HG02852 (cell line): ENCODE measurements at regions not wholly inside any gene's neighbourhood (a gene's known extent, or its start where the extent isn't known, plus 50 kb on each side); places are given as distances from the start of the nearest gene placed in this dataset.

Source experiments
- ATAC-seq: cut with Tn5 transposase; IDR thresholded peaks from one replicate; pipeline ENCODE4 v1.9.1; 2021; ENCODE audit warnings: mild to moderate bottlenecking, moderate library complexity; ENCODE audit not compliant: unreplicated experiment

DNA sequence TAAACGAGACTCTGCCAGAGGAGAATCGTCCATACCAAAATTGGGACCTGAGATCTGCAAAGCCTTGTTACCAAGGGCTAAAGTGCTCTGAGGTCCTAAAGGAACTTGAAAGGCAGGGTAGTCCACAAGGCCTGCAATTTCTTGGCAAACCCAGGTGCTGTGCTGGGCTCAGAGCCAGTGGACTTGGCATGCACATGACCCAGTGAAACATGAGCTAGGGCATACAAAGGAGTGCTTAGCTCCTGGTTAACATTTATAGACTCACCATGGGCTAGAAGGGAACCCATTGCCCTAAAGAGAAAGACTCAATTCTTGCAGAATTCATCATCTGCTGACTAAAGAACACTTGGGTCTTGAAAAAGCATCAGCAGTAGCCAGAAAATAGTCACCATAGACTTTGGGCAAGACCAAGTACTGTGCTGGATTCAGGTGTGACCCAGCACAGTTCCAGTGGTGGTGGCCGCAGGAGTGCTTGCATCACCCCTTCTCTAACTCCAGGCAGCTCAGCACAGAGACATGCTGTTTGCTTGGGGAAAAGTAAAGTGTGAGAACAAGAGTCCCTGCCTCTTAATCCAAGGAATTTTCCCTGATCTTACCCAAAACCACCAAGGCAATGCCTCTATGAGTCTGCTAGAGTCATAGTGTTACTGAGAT, 1069.4 kb upstream of the ADGRL2 start:
- no peak for ATAC-seq

DNA sequence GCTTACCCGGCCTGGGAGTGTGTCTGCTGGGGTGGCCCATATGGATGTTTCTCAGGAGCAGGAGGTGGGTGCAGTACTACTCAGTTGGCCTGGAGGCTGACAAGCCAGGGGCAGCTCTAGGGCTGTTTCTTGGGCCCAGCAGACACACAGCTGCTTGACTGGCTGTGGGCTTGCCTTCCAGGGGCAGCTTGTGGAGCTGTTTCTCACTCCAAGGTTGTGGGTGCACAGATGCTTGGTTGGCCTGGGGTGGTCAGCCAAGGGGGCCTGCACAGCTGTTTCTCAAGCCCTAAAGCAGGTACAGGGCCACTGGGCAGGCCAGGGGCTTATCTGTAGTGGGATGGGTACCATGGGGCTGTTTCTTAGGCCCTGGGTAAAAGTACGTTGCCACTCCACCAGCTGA, 1078.1 kb upstream of the ADGRL2 start:
- no peak for ATAC-seq

DNA sequence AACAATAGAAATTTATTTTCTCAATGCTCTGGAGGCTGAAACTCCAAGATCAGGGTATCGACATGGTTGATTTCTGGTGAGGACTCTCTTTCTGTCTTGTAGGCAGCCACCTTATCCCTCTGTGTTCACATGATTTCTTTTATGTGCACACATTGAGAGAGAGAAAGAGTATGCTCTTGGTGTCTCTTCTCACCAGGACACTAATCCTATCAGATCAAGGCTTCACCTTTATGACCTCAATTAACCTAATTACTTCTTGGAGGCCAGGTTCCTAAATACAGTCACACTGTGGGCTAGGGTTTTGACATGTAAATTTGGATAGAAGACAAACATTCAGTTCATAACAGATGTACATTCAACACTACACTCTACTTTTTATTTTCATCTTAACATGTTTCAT, 1094.2 kb upstream of the ADGRL2 start:
- no peak for ATAC-seq

DNA sequence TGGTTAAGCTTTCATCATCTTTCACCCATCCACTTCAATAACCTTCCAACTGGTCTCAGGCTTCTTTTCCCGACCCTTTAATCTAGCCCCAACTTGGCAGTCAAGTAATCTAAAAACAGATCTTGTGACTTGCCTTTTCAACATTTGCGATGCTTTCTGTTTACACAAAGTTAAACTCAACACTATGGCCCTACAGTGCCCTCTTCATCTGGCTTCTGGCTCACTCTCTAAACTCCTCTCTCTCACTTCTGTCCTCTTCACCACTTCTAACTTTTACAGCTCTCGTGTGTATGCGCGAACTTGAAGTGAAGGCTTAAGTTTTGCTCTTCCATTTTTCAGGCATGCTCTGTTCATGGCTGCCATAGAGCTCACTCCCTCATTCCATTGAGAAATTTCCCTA, 1122.3 kb upstream of the ADGRL2 start:
- no peak for ATAC-seq

DNA sequence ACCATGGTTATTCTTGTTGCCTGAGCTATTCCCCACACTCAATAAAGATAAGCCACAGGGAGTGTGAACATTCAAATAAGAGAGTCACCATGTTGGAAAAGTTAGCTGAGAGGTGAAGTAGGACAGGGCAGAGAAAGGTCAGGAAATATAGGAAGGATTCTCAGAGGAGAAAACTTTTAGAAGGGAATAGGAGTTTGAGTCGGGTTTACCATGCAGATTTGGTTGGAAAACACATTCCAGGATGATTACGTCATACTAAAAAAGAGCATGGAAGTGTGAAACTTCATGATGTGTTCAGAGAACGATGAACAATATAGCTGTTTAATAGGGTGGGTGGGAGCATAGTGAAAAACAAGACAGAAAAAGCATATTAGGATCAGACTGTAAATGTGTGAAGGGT, 1125.3 kb upstream of the ADGRL2 start:
- no peak for ATAC-seq

DNA sequence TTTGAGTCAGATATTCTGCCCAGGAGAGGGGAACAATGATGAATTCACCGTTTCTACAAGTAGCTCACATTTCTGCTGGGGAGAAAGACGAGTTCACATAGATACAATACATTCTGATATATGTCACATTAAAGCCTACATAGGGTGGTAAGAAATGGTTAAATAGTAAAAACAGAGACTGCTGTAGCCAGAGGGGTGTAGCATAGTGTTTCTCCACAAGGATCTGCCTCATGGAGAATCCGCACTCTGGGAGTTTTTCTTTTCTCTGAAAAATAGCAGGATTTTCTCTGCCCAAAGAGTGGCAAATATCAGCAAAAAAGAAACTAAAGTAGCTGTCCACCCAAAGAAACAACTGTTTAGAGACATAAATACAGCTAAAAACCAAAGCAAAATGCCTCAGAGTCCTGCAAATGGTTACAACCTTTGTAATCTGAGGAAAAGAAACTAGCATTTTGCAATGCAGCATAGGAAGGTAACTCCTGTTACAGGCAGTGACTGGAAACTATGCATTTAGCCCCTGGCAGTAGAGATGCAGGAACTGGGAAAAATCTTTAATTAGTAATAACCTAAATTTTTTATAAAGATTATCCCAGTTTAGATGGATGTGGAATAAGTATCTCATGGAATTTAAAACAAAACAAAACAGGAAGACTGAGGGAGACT, 1126.7 kb upstream of the ADGRL2 start:
- ATAC-seq = no peak

DNA sequence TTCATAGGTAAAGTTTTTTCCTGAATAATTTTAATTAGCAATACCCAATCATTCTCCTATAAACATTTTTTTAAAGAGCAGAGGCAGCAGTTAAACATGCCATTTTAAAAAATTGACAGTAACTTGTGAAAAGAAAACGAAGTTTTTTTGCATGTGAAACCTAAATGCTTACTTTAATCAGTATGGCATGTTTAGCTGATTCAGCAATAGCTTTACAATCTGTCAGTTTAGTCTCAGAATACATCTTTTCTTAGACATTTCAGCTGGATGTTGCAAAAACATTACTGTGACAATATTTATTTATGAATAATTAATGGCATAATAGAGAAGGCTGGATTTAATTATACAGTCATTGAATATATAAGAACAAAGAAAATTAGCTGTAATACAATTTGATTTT, 1132.4 kb upstream of the ADGRL2 start:
- ATAC-seq = no peak

DNA sequence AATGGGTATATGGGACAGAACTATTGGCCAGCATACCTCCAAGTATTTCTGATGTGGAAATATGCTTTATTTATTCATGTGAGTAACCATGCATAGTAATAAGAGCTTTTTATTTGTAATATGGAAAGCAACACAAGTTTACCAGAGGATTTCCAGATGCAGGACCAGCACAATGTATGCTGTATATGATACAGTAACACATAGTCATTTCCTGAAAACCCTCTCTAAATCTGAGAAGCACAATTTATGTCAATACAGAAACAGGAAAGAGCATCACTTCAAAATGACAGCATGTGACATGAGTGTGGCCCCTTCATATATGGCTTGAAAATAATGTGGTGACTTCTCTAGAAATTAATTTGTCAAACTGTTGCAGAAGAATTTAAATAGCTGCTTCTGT, 1134.7 kb upstream of the ADGRL2 start:
- no peak for ATAC-seq

DNA sequence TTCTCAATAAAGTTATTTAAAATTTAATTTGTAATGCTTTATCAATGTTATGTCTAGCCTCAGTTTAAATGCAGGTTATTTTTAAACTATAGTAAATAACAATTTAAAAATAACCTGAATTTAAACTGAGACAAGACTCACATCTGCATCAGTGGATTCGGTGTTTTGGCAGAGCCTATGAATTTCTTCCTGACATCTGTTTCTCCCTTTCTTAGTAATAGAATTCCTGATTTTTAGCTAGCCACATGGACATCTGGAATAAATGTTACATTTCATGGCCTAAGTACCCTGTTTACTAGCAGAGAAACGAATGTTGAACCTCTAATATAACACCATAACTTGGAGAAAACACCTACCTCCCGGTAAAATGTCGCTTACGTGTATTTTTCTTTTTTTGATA, 1141.6 kb upstream of the ADGRL2 start:
- ATAC-seq = no peak

DNA sequence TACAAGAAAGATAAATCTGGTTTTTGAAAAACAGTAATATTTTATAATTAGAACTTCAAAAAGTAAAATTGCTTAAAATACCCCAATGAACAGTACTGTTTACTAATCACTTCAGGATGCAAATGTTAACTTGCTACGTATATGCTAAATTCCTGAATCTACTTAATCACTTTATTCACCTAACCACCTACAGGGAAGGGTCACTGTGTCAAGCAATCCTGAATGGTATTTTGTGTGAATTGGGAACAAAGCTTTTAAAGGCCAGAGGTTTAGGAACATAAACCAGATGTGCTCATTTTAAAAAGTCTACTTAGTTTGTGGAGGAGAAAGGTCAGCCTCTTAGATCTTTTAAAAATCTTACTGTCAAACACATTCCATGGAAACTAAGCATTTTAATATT, 1143.0 kb upstream of the ADGRL2 start:
- no peak for ATAC-seq

DNA sequence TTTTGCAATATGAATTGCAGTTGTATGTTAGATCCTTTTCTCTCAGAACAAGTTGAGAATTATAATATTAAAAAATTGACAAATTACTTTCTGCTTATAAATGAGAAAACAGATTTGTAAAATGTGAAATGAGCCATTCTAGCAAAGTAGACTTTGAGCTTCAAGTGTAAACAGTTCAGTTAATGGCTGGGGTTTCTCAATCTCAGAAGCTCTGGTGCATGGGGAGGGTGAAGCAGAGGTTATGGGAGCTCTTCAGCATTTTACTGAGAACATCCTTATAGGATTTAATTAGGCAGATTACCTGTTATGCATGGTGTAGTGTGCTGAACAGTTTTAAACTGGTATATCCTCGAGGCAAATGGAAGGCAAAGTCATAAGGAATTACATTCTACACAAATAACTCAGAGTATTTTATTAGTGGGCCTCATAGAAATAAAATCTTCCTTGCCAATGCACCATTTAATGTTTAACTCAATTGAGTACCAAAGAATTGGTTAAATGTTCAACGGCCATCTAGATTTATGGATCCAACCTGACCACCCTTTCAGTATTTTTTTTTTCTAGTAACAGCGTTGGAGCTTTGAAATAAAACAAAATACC, 1143.6 kb upstream of the ADGRL2 start:
- ATAC-seq = no peak

DNA sequence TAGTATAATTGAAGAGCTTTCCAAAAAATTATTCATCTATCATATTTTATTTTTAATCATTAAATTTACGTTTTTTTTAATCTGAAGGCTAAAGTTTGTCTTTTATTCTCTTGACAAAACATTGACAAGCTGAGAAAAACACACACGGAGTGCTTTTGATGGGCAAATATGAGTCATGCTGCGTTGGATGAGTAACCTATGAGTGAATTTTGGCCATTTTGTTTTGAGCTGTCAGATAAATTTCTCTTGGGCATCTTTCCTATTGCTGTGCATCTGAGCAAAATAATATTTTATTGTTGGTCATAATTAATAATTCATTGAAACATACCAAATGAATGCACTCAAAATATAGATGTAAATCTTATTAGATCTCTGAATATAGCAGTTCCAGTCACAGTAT, 1144.1 kb upstream of the ADGRL2 start:
- ATAC-seq = peak; percentile 61

DNA sequence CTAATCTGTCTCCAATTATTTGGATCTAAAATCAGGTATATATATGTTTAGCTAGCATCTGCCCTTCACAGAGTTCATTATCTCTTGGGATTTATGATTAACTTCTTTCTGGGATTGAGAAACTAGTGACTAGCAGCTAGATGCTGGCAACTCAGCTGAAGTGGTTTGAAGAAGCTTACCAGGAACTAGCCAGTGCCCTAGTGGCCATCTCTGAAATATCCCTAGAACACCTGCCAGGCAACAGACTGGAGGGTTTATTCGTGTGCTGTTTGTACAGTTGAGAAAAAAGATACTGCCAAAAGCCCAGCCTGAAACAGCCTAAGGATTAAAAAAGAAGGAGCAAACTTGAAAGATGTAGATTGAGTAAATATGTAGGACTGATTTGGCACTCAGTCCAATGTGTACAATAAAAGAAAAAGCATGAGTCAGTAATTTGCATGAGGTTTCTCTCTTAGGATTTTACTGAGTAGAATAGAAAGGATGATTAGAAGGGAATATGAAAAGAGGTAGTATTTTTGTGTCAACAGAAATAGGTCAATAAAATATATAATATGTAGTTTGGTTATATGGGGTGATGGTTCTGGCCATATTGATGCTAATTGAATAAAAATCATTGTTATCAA, 1144.6 kb upstream of the ADGRL2 start:
- peak; percentile 77 for ATAC-seq

DNA sequence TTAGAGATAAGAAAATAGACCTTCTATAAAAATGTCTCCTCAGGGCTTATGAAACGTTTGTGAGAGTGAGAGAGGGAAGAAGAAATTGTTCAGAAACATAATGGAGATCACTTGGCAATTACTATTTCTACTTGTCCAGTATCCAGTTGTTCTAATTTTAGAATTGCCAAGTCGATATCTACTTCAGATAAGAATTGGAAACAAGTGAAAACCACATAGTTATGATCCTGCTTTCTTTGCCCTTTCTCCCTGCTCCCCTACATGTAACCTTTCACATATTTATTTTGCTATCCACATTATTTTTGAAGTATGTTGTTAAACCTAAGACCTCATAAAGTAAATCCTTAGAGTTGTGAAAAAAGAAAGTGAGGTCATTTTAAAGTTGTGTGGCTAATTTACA, 1154.7 kb upstream of the ADGRL2 start:
- no peak for ATAC-seq

DNA sequence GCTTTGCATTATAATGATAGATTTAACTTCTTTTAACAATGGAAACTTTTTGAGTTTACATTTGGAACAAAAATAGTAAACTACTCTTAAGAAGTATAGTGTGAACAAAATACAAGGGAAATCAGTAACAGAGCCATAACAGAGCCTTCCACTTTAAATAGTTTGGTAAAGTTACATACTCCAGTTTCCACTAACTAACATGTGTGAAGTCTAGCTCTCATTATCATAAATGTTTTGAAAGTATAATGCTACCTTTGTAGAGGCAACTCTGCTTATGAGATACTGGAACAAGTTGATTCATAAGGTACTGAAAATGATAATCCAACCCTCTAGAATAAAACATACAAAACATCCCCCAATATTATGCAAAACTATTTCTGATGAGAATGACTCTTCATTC, 1155.1 kb upstream of the ADGRL2 start:
- ATAC-seq = no peak

DNA sequence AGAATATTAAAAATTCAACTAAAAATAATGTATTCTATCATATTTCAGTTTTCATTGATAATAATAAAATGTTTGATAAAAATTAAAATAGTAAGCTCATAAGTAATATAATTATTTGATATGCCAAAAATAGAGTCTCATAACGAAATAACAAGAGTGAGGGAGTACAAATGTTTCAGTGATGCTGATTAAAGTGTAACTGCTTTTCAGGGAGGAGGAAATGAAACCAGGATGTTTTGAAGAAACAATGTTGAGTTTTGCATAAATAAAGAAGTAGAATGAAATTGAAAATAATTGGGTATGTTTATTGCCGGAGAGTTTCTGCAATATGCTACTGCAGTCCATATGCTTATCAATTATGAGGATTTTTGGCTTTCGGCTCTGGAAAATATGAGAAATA, 1159.8 kb upstream of the ADGRL2 start:
- ATAC-seq = peak; percentile 41

DNA sequence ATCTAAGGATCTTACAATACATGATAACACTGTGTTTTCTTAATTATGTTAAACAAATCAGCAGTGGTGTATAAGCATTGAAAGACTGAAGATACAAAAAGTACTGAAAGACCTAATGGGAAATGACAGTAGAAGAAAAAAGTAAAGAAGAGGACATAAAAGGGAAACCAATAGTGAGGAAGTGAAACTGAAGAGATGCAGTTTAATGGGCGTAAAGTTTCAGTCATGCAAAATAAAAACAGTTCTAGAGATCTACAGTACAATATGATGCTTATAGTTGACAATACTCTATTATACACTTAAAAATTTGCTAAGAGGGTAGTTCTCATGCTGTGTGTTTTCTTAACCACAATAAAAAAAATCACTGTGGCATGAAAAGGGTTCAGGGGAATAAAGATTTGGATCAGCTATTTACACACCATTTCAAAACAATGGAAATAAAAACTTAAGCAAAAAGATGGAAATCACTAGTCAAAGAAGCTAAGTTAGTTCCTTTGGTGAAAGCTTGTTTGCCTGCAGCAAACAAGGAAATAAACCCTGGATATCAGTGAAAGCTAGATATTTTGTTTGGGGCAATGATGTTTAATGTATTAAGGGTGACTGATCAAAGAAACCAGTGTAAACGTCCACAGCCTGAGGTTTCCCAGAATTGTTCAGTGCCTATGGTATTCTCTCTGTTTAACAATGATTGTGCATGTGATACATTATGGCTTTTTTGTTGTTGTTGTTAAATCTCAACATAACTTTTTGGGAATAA, 1160.8 kb upstream of the ADGRL2 start:
- peak; percentile 96 for ATAC-seq

DNA sequence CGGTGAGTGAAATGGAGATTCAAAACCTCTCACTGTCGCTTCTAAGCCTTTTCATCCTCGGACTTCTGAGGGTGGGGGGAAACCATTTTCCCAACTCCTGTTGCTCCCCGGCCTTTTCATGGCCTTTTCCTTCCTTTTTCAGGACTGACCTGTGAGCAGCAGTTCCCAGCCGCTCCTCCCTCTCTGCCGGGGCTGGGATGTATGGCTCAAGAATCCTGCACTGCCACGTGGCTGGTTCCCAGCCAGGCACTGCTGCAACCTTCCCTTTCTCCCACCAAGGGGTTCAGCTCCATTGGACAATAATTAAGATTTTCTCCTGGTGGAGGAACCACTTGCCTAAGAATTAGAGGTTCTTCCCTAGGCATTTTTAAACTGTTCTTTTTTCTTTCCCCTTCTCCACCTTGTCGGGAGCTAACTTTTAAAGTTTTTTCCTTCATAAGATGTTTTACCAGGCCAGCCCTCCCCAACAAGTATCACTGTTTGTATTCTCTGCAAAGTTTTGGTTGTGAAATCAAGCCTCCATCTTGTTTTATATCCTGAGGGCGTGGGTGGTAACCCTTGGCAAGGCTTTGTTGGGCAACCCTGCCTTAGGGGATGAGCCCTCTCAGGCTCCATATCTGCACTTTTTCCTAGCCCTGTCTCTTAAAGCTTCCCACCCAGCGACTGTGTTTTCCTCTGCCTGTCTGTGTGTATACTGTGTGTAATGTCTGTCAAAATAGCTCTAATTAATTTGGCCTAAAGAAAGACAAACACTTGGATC, 1166.6 kb upstream of the ADGRL2 start:
- no peak for ATAC-seq

DNA sequence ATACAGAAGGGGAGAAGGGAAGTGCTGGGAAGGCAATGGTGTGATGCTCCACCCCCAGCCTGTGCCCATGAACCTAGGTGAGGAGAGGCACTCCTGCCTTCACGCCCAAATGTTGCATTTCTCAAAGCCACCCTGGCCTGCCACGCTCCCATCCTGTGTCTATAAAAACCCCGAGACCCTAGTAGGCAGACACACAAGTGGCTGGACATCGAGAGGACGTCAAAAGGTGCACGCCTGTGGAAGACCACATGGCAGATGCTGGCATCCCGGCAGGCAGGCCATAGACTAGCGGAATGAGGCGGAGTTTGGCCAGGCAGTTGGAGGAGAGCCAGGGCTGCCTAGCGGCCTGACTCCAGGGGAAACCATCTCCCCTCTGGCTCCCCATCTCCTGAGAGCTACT, 1168.5 kb upstream of the ADGRL2 start:
- ATAC-seq = no peak

DNA sequence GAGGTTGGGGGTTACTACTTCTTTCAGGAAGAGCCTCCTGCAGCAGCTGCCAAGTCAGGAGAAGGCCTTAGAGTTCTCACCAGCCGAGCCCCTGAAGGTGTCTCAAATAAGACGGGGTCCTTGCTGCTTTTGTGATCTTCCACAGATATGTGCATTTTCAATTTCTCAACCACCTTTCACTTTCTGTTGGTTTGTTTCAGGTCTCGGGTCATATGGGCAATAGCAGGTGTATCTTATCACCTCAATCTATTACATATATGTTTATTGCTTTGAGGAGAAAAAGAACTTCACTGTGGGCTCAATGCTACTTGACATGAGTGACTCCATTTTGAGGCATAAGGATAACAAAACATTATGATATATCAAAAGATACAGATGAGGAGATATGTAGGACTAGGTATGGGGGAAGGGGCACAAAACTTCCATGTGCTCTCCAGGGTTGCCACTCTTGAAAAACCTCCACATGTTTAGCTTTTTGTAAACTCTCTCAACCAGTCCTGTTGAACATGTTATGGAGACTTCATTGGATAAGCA, 1171.4 kb upstream of the ADGRL2 start:
- peak; percentile 73 for ATAC-seq
